ENCODE measurements at regions not wholly inside any gene's neighbourhood (a gene's known extent, or its start where the extent isn't known, plus 50 kb on each side); places are given as distances from the start of the nearest gene placed in this dataset.

DNA sequence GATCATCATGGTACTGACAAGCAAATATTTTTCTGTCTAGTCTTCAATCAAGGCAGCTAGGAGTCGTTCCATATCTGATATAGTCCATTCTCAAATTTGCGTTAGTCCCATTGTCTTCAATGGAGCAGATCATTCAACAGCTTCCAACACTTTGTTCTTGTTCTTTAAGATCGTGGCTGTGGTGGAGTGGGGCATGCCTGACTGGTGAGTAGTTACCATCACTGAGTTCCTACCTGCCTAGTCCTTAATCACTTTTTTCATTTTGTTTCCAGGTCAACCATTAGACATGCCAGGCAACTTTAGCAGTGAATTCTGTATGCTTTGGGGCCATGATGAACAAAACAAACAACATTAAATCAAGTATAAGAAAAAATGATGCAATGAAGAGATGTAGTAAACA lies 693.1 kb upstream of the KIRREL3 start:
- WGBS, 2 experiments (ENCODE audit: extremely low coverage in 2 of 2, insufficient read length in 1 of 2), result no CpG with 5 or more reads among the region's 3 CpGs

More for the DNA sequence above, 693.1 kb upstream of the KIRREL3 start:
- Histone ChIP-seq H4K20me1 (ENCODE audit: insufficient read depth, low read length) (no peaks in the 10 kb centered on the region), H4K5ac (ENCODE audit: low read depth, low read length) (no peak overlapping the region), H2BK15ac (ENCODE audit: low read depth, low read length) (no peak overlapping the region), H3K9me1 (ENCODE audit: insufficient read depth, low read length) (no peaks in the 10 kb centered on the region), H4K91ac (ENCODE audit: insufficient read depth, low read depth, low read length) (no peak overlapping the region), H3K4me2 (ENCODE audit: low read depth, low read length) (no peak overlapping the region), H3K4ac (ENCODE audit: low read depth, low read length) (no peak overlapping the region), H4K8ac (ENCODE audit: low read depth in 2 of 2, low read length in 2 of 2) (no peak overlapping the region), H2BK5ac (ENCODE audit: low read depth, low read length, poor library complexity, severe bottlenecking) (no peak overlapping the region), H2AK9ac (replicated peaks; ENCODE audit: low read depth, low read length, poor library complexity) (no peak overlapping the region), H3K4me3 (ENCODE audit: insufficient read depth, low read depth, low read length) (no peak overlapping the region), H3K27ac (ENCODE audit: insufficient read depth, low read length) (no peak overlapping the region), H2AK5ac (ENCODE audit: low read depth, low read length) (no peak overlapping the region), H3K79me1 (ENCODE audit: low read depth in 1 of 2, low read length in 2 of 2) (no peaks in the 10 kb centered on the region), H2BK120ac (ENCODE audit: low read depth, low read length) (no peak overlapping the region), H3K4me1 (ENCODE audit: control insufficient read depth, insufficient read depth, low read length) (no peaks in the 10 kb centered on the region), H3K56ac (ENCODE audit: extremely low read depth, insufficient read depth, low read length) (no peak overlapping the region), H3K14ac (replicated peaks; ENCODE audit: low read depth, low read length) (no peak overlapping the region), H2AFZ (replicated peaks; ENCODE audit: low read length, poor library complexity) (no peak overlapping the region), H3K9me3 (ENCODE audit: control insufficient read depth, insufficient read depth, low read length) (no peaks in the 10 kb centered on the region), H3K23ac (ENCODE audit: low read depth, low read length) (no peak overlapping the region), H3K27me3 (ENCODE audit: control insufficient read depth, insufficient read depth, low read length) (no peaks in the 10 kb centered on the region), H3K36me3 (ENCODE audit: control insufficient read depth, insufficient read depth, low read length) (no peaks in the 10 kb centered on the region), H3K18ac (ENCODE audit: low read depth, low read length) (no peak overlapping the region), H3K9ac (ENCODE audit: low read depth, low read length) (no peak overlapping the region), H2BK20ac (ENCODE audit: low read depth, low read length) (no peak overlapping the region)
- dilution Hi-C loops (cut with HindIII; ENCODE audit: low sequenced_read_pairs, unreplicated experiment) (no loop called here), in situ Hi-C loops (cut with MboI; ENCODE audit: low sequenced_read_pairs) (no loop called here), intact Hi-C loops (cut with micrococcal nuclease) (no loop called here)
- BruUV-seq (replicated peaks), result no TSS peak
- ChIA-PET CTCF (no interaction called here), POLR2A (ENCODE audit: unreplicated experiment) (no interaction called here)
- TF ChIP-seq RFX5 (IDR thresholded peaks at IDR 0.05; ENCODE audit: low read depth, low read length), result no peak
- no peak for TF ChIP-seq FOS (IDR thresholded peaks at IDR 0.05; ENCODE audit: low read depth, low read length)
- TF ChIP-seq BHLHE40 (IDR thresholded peaks at IDR 0.05; ENCODE audit: low read depth, low read length), result no peak
- no peak for TF ChIP-seq CHD1 (IDR thresholded peaks at IDR 0.05; ENCODE audit: low read depth, low read length)
- TF ChIP-seq, protein P1, sequence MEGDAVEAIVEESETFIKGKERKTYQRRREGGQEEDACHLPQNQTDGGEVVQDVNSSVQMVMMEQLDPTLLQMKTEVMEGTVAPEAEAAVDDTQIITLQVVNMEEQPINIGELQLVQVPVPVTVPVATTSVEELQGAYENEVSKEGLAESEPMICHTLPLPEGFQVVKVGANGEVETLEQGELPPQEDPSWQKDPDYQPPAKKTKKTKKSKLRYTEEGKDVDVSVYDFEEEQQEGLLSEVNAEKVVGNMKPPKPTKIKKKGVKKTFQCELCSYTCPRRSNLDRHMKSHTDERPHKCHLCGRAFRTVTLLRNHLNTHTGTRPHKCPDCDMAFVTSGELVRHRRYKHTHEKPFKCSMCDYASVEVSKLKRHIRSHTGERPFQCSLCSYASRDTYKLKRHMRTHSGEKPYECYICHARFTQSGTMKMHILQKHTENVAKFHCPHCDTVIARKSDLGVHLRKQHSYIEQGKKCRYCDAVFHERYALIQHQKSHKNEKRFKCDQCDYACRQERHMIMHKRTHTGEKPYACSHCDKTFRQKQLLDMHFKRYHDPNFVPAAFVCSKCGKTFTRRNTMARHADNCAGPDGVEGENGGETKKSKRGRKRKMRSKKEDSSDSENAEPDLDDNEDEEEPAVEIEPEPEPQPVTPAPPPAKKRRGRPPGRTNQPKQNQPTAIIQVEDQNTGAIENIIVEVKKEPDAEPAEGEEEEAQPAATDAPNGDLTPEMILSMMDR (conservative IDR thresholded peaks at IDR 0.05; ENCODE audit: low read depth, low read length), result no peak
- no peak for TF ChIP-seq POLR2A (IDR thresholded peaks at IDR 0.05; ENCODE audit: low read depth, low read length)
- TF ChIP-seq, protein P2, sequence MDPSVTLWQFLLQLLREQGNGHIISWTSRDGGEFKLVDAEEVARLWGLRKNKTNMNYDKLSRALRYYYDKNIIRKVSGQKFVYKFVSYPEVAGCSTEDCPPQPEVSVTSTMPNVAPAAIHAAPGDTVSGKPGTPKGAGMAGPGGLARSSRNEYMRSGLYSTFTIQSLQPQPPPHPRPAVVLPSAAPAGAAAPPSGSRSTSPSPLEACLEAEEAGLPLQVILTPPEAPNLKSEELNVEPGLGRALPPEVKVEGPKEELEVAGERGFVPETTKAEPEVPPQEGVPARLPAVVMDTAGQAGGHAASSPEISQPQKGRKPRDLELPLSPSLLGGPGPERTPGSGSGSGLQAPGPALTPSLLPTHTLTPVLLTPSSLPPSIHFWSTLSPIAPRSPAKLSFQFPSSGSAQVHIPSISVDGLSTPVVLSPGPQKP (IDR thresholded peaks at IDR 0.05; ENCODE audit: borderline replicate concordance, low read depth, low read length), result no peak
- no peak for TF ChIP-seq CEBPB (IDR thresholded peaks at IDR 0.05; ENCODE audit: low read depth, low read length)
- no peak for TF ChIP-seq USF2 (IDR thresholded peaks at IDR 0.05; ENCODE audit: low read depth, low read length)
- no peak for TF ChIP-seq RCOR1 (IDR thresholded peaks at IDR 0.05; ENCODE audit: insufficient replicate concordance, low read length)
- TF ChIP-seq MAZ (IDR thresholded peaks at IDR 0.05; ENCODE audit: borderline replicate concordance, low read depth, low read length), result no peak
- no peak for TF ChIP-seq RAD21 (IDR thresholded peaks at IDR 0.05; ENCODE audit: low read length)
- TF ChIP-seq MAFK (IDR thresholded peaks at IDR 0.05; ENCODE audit: low read depth, low read length), result no peak
- no peak for TF ChIP-seq NFE2L2 (IDR thresholded peaks at IDR 0.05; ENCODE audit: low read depth, low read length)
- no peak for TF ChIP-seq SMC3 (IDR thresholded peaks at IDR 0.05; ENCODE audit: low read depth, low read length)
- no peak for TF ChIP-seq MXI1 (IDR thresholded peaks at IDR 0.05; ENCODE audit: borderline replicate concordance, low read depth, low read length)
- ATAC-seq (ENCODE audit: low read depth), result no peak
- DNase-seq, result no peak
